ENCODE measurements at regions not wholly inside any gene's neighbourhood (a gene's known extent, or its start where the extent isn't known, plus 50 kb on each side); places are given as distances from the start of the nearest gene placed in this dataset.
"Not testable (repeated sequence)": the region's sequence is repeated elsewhere in the genome, so short reads cannot be mapped to it uniquely, and the experiment has no call there.

DNA sequence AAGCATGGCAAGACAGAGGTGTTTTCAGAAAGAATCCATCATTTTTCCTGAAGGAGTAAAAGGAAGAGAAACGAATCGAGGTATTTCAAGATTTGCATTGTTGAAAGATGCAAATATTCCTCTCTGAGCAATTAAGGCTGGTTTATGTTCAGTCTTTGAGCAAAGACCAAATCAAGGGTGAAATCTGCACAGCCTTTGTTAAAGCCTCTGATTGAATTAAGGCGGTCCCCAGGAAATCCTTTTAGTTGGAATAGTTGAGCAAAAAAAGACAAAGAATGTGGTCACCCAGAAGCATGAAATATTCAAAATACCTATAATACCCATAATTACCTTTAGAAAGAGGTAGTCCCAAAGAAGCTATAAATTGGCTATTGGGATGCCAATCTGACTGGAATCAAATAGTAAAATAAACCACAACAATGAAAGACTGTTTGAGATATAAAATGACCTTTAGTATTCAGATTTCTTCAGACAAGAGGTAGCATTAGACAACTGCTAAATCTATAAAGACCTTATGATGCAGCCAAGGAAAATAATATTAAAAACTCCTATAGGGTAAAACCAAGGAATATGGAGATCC lies 1218.1 kb downstream of the ROBO2 start:
- ATAC-seq (ENCODE audit: low read depth) (no peak), DNase-seq (ENCODE audit: low spot score in 2 of 2) (no peak)
- Mint-ChIP-seq H3K27me3 (no peaks in the 10 kb centered on the region), H3K4me3 (no peak overlapping the region), H3K27ac (no peak overlapping the region), H3K9me3 (peaks cover 5% of the 10 kb centered on the region), H3K36me3 (no peaks in the 10 kb centered on the region), H3K4me1 (no peaks in the 10 kb centered on the region)

- Mint-ChIP-seq H3K27ac (no peak overlapping the region), H3K27me3 (no peaks in the 10 kb centered on the region), H3K4me1 (no peaks in the 10 kb centered on the region), H3K36me3 (no peaks in the 10 kb centered on the region), H3K4me3 (no peak overlapping the region), H3K9me3 (peaks cover 5% of the 10 kb centered on the region)
- no peak for ATAC-seq (ENCODE audit: low read depth)
- no peak for DNase-seq (ENCODE audit: low spot score in 2 of 2)
Measured at GRCh38 chr3:78258798-78259197, 1218.9 kb downstream of the ROBO2 start.

GRCh38 chr3:78260388-78260787 lies 1220.5 kb downstream of the ROBO2 start:
- no peaks in the 10 kb centered on the region for H3K36me3 Mint-ChIP-seq
- no peak overlapping the region for H3K27ac Mint-ChIP-seq
- ATAC-seq (ENCODE audit: low read depth) (no peak), DNase-seq (ENCODE audit: low spot score in 2 of 2) (no peak)
- no peaks in the 10 kb centered on the region for H3K27me3 Mint-ChIP-seq
- H3K4me1 Mint-ChIP-seq = no peaks in the 10 kb centered on the region
- no peak overlapping the region for H3K4me3 Mint-ChIP-seq
- H3K9me3 Mint-ChIP-seq = peaks cover 6% of the 10 kb centered on the region

GRCh38 chr3:78266550-78266949 lies 1226.7 kb downstream of the ROBO2 start:
- H3K4me3 Mint-ChIP-seq; H3K4me1 Mint-ChIP-seq; H3K36me3 Mint-ChIP-seq; DNase-seq (ENCODE audit: low spot score in 2 of 2); H3K27ac Mint-ChIP-seq; ATAC-seq (ENCODE audit: low read depth); H3K27me3 Mint-ChIP-seq: not testable (repeated sequence)
- peaks cover 15% of the 10 kb centered on the region for H3K9me3 Mint-ChIP-seq

DNA sequence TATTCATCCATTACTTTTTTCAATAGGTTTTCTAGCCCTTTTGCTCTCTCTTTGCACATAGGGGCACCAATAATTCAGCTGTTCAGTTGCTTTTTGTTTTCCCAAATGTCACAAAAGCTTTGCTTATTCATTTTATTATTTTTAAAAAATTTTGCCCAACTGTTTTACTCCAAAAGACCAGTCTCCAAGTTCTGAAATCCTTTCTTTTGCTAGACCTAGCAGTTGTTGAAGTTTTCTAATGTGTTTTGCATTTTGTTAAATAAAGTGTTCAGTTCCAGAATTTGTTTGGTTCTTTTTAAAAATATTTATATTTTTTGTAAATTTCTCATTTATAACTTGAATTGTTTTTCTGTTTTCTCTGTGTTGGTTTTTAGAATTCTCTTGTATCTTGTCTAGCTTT lies 1227.3 kb downstream of the ROBO2 start:
- no peak overlapping the region for H3K4me3 Mint-ChIP-seq
- ATAC-seq (ENCODE audit: low read depth) (no peak), DNase-seq (ENCODE audit: low spot score in 2 of 2) (no peak)
- H3K27ac Mint-ChIP-seq = no peak overlapping the region
- H3K27me3 Mint-ChIP-seq = no peaks in the 10 kb centered on the region
- H3K4me1 Mint-ChIP-seq = no peaks in the 10 kb centered on the region
- peaks cover 15% of the 10 kb centered on the region for H3K9me3 Mint-ChIP-seq
- no peaks in the 10 kb centered on the region for H3K36me3 Mint-ChIP-seq

DNA sequence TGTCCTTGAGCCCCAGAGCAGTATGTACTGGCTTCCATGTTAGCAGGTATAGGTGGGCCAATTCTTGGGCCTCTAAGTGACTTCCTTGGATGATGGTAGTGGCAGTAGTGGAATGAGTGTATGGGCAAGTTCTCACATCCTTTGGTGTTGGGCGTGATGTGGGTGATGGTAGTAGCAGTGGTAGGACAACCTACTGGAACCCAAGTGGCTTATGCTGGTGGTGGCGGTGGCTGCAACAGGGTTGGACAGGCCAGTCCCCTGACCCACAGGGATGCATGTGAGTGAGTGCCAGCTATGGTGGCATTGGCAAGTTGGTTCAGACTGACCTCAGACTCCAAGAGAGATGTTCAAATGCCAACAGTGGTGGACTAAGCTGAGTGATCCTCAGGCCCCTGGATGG lies 1228.2 kb downstream of the ROBO2 start:
- DNase-seq (ENCODE audit: low spot score in 2 of 2) (no peak), ATAC-seq (ENCODE audit: low read depth) (no peak)
- Mint-ChIP-seq H3K36me3 (no peaks in the 10 kb centered on the region), H3K4me1 (no peaks in the 10 kb centered on the region), H3K27me3 (no peaks in the 10 kb centered on the region), H3K27ac (no peak overlapping the region), H3K4me3 (no peak overlapping the region), H3K9me3 (peaks cover 13% of the 10 kb centered on the region)

GRCh38 chr3:78268716-78269668 lies 1229.1 kb downstream of the ROBO2 start:
- Mint-ChIP-seq H3K27me3 (no peaks in the 10 kb centered on the region), H3K27ac (no peak overlapping the region), H3K4me3 (no peak overlapping the region), H3K36me3 (no peaks in the 10 kb centered on the region), H3K4me1 (no peaks in the 10 kb centered on the region), H3K9me3 (peaks cover 15% of the 10 kb centered on the region)
- ATAC-seq (ENCODE audit: low read depth) (no peak), DNase-seq (ENCODE audit: low spot score in 2 of 2) (no peak)

DNA sequence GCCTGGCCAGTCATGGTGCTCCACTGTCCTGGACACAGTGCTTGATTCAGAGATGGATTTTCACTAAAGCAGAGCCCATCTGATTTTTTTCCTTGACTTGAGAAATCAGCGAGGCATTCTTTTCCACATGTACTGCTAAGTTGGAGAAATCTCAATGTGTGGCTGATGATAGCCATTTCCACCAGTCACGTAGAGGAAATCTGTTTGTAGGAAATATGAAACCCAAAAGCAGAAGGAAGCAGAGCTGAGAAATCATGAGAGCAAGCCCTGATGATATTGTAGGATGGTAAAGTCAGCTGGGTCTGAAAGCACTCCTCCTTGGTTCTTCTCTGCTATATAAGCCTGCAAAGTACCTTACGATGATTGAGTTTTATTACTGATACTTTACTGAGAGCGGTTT lies 1233.4 kb downstream of the ROBO2 start:
- Mint-ChIP-seq H3K4me3 (no peak overlapping the region), H3K27ac (no peak overlapping the region), H3K4me1 (no peaks in the 10 kb centered on the region), H3K9me3 (peaks cover 2% of the 10 kb centered on the region), H3K27me3 (no peaks in the 10 kb centered on the region), H3K36me3 (no peaks in the 10 kb centered on the region)
- DNase-seq (ENCODE audit: low spot score in 2 of 2) (no peak), ATAC-seq (ENCODE audit: low read depth) (no peak)

DNA sequence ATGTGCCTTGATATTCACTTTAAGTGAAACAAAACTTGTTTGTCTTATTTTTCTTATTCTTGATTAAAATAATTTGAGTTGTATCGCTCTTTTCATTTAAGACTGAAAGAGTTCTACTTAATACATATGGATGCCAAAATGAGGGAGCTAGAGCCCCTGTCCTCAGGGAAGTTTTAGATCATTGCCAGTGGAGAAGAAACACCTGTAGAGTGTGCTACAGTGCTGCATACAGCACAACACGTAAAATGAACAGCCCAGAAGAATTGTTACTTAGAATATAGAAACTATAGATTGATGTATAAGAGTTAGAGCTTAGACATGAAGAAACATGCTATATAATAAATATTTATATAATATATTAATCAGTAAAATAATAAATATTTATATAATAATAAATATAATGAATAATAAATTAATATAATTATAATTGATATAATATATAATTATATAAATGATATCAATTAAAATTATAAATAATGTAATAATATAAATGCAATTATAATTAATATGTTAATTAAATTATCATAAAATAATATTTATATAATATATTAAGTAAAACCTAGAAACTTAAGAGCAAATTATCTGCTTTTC lies 1234.7 kb downstream of the ROBO2 start:
- H3K9me3 Mint-ChIP-seq = peaks cover 2% of the 10 kb centered on the region
- H3K27ac Mint-ChIP-seq = no peak overlapping the region
- DNase-seq (ENCODE audit: low spot score in 2 of 2) = no peak
- no peaks in the 10 kb centered on the region for H3K4me1 Mint-ChIP-seq
- no peak for ATAC-seq (ENCODE audit: low read depth)
- H3K27me3 Mint-ChIP-seq = no peaks in the 10 kb centered on the region
- no peaks in the 10 kb centered on the region for H3K36me3 Mint-ChIP-seq
- no peak overlapping the region for H3K4me3 Mint-ChIP-seq

GRCh38 chr3:78275420-78275852 lies 1235.5 kb downstream of the ROBO2 start:
- H3K4me1 Mint-ChIP-seq = no peaks in the 10 kb centered on the region
- no peaks in the 10 kb centered on the region for H3K27me3 Mint-ChIP-seq
- ATAC-seq (ENCODE audit: low read depth) (no peak), DNase-seq (ENCODE audit: low spot score in 2 of 2) (no peak)
- no peak overlapping the region for H3K27ac Mint-ChIP-seq
- no peak overlapping the region for H3K4me3 Mint-ChIP-seq
- peaks cover 2% of the 10 kb centered on the region for H3K9me3 Mint-ChIP-seq
- no peaks in the 10 kb centered on the region for H3K36me3 Mint-ChIP-seq

DNA sequence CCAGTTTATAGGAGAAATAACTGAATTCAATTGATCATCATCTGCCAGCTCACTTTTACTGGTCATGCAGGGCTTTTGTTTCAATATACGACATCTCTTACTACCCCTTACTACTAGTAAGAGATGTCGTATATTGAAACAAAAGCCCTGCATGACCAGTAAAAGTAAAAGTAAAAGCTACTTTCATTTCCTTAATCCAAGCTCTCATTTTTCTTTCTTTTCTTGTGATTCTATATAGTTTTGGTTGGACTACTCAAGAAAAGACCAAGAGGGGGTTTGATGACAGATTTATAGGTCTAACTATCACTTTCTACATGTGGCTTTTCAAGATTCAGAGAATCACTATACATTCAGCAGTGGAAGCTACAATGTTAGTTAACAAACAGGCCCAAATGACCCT lies 1237.3 kb downstream of the ROBO2 start:
- H3K27me3 Mint-ChIP-seq = no peaks in the 10 kb centered on the region
- H3K36me3 Mint-ChIP-seq = no peaks in the 10 kb centered on the region
- no peak for ATAC-seq (ENCODE audit: low read depth)
- H3K9me3 Mint-ChIP-seq = peaks cover 2% of the 10 kb centered on the region
- no peaks in the 10 kb centered on the region for H3K4me1 Mint-ChIP-seq
- no peak for DNase-seq (ENCODE audit: low spot score in 2 of 2)
- H3K4me3 Mint-ChIP-seq = no peak overlapping the region
- H3K27ac Mint-ChIP-seq = no peak overlapping the region

DNA sequence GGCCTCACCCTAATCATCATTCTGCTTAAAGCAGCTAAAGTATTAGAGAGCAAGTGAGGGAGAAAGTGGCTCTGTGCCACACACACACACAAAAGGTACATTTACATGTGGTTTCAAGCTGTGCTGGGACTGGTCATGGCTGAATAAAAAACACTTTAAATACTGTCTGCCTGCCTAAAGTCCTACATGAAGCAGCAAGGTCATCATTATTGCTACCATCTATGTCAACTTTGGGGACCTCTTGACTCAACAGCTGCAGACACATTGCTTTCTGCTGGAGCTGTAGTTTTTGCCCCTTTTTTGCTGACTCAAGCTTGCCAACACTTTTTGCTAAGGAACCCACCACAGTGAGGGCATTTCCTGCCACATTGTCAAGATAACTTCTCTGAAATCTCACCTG lies 1237.9 kb downstream of the ROBO2 start:
- H3K4me3 Mint-ChIP-seq = no peak overlapping the region
- no peak for DNase-seq (ENCODE audit: low spot score in 2 of 2)
- no peak overlapping the region for H3K27ac Mint-ChIP-seq
- ATAC-seq (ENCODE audit: low read depth) = no peak
- peaks cover 2% of the 10 kb centered on the region for H3K9me3 Mint-ChIP-seq
- no peaks in the 10 kb centered on the region for H3K27me3 Mint-ChIP-seq
- H3K36me3 Mint-ChIP-seq = no peaks in the 10 kb centered on the region
- H3K4me1 Mint-ChIP-seq = no peaks in the 10 kb centered on the region

- no peak overlapping the region for H3K27ac Mint-ChIP-seq
- no peaks in the 10 kb centered on the region for H3K27me3 Mint-ChIP-seq
- H3K36me3 Mint-ChIP-seq = no peaks in the 10 kb centered on the region
- no peak for DNase-seq (ENCODE audit: low spot score in 2 of 2)
- H3K4me3 Mint-ChIP-seq = no peak overlapping the region
- H3K4me1 Mint-ChIP-seq = no peaks in the 10 kb centered on the region
- no peak for ATAC-seq (ENCODE audit: low read depth)
- H3K9me3 Mint-ChIP-seq = no peaks in the 10 kb centered on the region
Measured at GRCh38 chr3:78279091-78279490, 1239.2 kb downstream of the ROBO2 start.

DNA sequence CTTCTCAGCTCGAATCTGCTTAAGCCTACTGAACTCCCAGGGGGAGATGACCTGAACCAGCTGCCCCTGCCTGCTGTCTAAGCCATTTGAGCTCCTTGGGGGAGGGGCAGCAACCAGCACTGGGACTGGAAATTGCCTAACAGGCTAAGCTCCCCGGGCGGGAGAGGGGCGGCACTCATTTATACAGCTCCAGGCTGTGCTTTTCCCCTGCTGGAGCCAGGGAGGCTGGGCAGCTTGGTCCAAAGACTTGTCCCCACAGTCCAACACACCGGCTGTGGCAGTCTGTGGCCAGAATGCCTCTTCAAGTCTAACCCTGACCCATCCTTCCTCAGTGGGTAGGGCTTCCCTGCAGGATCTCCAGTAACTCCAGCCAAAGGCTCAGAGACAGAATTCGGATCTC lies 1241.5 kb downstream of the ROBO2 start:
- Mint-ChIP-seq H3K4me3 (no peak overlapping the region), H3K36me3 (no peaks in the 10 kb centered on the region), H3K9me3 (peaks cover 3% of the 10 kb centered on the region), H3K4me1 (peaks cover 3% of the 10 kb centered on the region), H3K27ac (no peak overlapping the region), H3K27me3 (no peaks in the 10 kb centered on the region)
- no peak for ATAC-seq (ENCODE audit: low read depth)
- no peak for DNase-seq (ENCODE audit: low spot score in 2 of 2)

Measured in memory B cell (primary cell).